ENCODE measurements at regions not wholly inside any gene's neighbourhood (a gene's known extent, or its start where the extent isn't known, plus 50 kb on each side); places are given as distances from the start of the nearest gene placed in this dataset.

DNA sequence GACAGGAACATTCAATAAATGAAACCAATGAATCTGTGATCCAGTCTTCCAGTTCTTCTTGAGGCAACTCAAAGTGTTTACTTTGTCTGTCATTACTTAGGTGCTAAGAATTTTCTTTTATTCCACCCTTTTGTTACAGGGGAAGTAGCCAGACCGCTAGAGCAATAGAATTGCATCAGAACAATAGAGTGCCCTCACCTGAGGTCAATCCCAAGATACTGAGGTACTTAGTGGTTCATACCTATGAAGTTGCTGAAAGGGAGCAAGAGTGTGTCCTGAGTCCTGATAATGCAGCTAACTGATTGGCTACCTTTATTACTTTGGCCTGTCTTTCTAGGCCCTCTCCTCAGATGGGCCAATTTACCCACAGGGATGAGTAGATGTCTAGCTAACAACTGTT, 359.4 kb upstream of the KCNH7 start:
- no peak for TF ChIP-seq GATA2 (IDR thresholded peaks at IDR 0.05; ENCODE audit: low read depth, low read length)
- no peak for TF ChIP-seq GATA3 (IDR thresholded peaks at IDR 0.05; ENCODE audit: low read depth, low read length)

Measured in SH-SY5Y (cell line).